ENCODE measurements at regions not wholly inside any gene's neighbourhood (a gene's known extent, or its start where the extent isn't known, plus 50 kb on each side); places are given as distances from the start of the nearest gene placed in this dataset.
"Not testable (repeated sequence)": the region's sequence is repeated elsewhere in the genome, so short reads cannot be mapped to it uniquely, and the experiment has no call there.

DNA sequence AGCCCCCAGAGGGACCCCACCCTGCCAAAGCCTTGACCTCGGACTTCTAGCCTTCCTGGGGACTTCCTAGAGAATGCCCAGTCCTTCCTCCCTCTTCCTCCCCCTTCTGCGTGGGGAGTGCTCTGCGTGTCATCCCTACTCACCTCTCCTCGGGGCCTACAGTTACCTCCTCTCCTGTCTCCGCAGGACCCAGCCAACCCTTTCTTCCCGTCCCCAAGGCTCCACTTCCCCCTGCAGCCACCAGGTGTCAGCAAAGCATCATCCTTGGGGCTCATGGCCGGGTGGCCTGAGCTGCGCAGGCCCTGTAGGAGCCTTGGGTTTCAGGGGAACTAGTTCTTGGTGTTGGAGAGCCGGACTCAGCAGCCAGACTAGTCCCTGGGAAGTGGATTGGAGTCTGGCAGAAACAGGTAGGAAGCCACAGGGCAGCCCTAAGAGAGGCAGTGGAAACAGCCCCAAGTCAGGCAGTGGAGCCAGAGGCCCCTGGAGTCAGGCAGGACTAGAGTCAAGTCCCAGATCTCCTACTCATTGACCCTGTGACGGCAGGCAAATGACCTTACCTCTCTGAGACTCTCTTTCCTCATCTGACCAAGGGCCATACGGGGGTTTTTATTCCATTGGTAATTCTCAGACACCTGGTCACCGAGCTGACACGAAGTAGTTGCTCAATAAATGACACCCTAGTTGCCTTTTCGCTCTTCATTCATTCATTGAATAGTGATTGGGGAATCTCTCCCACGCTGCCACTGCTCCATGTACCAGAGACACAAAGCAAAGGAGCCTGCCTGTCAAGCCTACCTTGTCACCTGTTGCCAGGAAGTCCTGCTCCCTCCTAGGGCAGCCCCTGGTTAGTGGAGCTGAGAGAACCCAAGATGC is 101.8 kb upstream of the GRK3 start:
- DNase-seq = peak; percentile 83

DNA sequence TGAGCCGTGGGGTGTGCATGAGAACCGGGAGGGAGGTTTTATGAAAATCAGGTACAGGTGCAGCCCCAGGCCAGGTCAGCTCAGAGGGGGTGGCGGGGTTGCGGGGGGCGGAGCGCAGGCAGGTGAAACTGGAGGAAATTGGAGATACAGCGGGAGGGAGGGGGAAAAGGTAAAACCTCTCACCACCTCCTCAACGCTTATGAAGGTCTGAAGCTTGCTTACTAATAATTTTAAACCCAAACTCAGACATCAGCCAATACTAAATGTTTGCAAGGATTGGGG is 101.2 kb upstream of the GRK3 start:
- not testable (repeated sequence) for DNase-seq

DNA sequence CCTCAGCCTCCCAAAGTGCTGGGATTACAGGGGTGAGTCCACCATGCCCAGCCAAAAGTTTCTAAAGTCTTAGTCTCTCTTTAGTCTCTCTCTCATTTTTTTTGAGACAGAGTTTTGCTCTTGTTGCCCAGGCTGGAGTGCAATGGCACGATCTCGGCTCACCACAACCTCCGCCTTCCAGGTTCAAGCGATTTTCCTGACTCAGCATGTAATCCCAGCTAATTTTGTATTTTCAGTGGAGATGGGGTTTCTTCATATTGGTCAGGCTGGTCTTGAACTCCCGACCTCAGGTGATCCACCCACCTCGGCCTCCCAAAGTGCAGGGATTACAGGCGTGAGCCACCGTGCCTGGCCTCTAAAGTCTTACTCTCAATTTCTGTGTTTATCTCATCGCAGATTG is 100.1 kb upstream of the GRK3 start:
- DNase-seq = not testable (repeated sequence)

DNA sequence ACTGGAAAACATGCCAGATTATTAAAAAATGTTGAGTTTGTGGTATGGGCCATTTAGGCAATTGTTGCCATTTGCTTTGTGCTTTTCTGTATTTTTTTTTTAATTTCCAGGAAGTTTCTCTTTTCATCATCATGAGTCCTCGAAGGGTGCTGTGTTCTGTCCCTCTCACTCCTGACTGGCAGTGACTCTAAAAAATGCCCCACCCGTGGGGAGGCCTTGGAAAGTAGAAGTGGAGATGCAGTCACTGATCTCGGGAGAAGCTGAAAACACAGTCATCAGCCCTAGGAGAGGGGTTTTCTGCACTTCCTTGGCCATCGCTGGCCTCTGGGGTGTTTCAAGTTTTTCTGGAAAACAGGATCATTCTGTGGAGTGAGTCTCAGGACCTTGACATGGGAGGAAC is 98.5 kb upstream of the GRK3 start:
- DNase-seq = no peak

DNA sequence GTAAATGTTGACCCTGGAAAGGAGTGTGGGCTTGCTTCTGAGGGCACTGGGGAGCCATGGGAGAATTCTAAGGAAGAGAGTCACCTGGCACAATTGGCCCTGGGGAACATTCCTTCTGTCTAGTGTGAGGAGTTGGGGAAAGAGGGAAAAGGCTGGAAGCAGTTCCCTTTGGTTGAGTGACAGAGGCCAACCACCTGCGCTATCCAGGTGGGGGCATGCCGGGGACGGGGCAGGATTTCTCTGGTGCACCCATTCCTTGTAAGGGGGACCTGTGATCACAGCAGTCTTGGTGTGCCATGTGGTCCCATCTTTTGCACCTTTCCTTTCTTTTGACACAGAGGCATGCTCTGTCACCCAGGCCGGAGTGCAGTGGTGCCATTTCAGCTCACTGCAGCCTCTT is 92.1 kb upstream of the GRK3 start:
- DNase-seq = no peak

DNA sequence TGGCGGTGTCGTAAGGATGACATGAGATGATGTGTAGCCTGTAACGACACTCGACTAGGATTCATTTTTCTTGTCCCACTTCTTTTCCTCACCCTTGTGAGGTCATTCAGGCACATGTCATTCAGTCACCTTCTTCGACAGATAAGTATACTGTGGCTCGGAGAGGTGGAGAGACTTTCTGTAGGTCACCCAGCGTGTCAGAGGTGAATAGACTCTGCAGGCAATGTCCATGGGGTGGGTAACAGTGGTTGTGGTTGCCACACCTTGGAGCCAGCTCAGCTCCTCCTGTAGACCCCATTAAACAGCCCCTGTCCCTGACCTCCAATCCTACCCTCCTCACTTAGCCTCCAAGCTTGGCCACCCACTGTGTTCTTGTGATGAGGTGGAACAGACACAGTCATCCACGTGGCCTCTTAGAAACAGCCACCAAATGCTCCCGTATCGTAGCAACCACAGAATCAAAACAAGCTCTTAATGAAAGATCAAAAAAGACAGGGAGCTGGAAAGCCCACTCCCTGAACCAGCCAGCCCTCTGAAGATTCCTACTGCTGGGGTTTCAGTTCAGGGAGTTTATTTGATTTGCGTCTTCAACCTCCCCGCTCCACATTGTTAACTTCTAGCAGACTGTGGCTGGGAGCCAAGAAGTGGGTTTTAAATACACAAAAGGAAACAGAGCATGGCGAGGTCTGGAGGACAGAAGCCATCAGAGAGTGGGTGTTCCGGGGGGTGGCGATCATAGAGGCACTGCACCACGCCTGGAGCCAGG is 89.0 kb upstream of the GRK3 start:
- peak; percentile 52 for DNase-seq

DNA sequence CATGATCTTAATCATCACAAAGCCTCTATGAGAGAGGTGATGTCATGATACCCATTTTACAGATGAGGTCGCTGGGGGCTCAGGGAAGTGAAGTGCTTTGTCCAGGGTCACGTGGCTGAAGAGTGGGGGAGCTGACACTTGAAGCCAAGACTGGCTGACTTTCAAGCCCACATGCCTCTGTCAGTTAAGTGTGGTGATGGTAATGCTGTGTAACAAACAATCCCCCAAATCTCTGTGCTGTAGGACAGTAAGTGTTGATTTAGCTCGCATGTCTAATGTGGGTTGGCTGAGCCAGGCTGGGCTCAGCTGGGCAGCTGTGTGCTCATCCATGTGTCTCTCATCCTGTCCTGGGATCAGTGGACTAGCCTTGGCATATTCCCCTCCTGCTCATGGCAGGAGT is 87.1 kb upstream of the GRK3 start:
- DNase-seq = no peak

DNA sequence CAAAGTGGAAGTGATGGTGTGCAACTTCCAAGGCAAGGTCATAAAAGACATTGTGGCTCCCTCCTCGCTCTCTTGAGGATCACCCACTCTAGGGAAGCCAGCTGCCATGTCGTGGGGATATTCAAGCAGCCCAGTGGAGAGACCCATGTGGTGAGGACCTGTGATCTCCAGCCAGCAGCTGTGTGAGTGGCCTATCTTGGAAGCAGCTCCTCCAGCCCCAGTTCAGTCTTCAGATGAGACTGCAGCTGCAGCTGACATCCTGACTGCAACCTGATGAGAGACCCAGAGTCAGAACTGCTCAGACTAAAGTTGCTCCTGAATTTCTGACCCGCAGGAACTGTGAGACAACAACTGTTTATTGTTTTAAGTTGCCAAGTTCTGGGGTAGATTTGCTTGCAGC is 86.4 kb upstream of the GRK3 start:
- no peak for DNase-seq

DNA sequence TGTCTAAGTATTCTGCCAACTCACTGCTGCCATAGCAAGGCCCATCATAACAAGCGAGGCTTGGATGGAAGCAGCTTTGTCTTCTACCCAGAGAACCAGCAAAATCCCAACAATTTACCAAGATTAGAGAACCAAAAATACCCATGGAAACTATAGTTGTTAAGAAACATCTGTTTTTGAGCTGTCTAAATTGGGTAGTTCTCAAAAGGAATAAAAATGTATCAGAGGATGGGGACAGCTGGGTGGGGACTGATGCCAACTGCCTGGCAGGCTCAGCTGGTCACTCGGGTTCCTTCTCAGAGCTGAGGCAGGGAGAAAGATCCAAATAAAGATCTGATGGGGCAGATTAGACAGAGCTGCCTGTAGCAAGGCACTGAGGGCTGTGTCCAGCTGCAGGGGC is 85.9 kb upstream of the GRK3 start:
- no peak for DNase-seq

DNA sequence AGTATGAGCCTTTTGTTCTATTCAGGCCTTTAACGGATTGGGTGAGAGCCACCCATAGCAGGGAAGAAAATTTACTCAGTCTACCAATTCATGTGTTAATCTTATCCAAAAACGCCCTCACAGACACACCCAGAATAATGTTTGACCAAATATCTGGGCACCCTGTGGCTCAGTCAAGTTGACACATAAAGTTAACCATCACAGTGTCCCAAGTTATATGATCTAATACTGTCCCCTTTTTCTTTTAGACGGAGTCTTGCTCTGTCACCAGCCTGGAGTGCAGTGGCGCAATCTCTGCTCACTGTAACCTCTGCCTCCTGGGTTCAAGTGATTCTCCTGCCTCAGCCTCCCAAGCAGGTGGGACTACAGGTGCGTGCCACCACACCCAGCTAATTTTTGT is 83.6 kb upstream of the GRK3 start:
- not testable (repeated sequence) for DNase-seq

DNA sequence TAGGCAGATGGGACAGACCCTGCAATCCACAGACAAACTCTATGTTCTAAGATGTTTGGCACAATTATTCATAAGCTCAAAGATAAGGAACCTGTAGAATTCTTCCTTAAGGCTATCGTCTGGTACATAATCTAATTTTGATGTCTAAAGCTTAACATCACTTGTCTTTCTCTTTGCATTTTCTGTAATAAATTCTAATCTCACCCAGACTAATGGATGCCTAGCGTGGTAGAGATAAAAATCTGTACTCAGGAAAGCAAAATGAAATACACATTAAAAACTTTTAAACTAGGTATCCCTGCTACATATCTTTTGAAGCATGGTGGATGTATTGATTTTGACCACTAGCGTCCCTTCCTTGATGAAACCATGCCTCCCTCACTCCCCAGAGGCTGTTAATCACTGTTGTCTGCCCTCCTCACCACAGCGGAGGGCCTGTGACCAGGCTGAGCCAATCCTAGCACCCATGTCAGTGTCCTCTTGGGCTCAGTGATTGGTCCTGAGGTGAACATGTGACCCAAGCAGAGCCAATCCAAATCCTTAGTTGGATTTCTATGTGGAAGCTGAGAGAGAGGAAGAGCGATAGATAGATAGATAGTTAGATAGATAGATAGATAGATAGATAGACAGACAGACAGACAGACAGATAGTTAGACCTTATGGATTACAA is 82.2 kb upstream of the GRK3 start:
- DNase-seq = no peak

DNA sequence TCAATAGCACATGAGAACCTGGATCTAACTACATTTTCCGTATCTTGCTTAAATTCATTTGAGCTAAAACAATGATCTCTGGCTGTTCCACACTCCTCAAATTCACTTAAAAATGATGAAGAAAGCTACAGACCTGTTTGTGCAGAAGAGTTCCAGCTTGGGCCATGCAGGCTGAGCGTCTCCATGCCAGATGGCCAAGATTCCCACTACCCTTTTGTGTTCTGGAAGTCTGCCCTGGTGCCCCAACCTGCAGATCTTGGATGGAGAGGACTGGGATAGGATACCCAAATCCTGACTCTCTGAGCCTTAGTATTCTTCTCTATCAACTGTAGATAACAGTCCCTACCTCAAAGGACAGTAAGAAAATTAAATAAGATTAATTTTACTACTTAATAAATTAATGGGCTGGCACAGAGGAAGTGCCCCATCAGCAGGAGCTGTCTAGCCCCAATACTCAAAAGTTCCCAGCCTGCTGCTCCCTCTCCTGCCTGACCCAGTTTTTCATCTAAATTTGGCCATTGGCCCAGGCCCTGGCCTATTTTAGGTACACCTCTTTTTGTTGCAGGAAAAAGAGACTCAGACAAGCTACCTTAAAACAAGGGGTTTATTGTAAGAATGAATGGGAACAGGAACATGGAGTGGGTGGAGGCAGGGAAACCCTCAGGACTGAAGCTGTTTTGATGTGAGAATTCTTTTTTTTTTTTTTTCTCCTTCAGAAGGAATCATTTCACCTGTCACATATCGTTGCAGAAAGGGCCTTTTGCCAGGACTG is 81.4 kb upstream of the GRK3 start:
- peak; percentile 64 for DNase-seq

DNA sequence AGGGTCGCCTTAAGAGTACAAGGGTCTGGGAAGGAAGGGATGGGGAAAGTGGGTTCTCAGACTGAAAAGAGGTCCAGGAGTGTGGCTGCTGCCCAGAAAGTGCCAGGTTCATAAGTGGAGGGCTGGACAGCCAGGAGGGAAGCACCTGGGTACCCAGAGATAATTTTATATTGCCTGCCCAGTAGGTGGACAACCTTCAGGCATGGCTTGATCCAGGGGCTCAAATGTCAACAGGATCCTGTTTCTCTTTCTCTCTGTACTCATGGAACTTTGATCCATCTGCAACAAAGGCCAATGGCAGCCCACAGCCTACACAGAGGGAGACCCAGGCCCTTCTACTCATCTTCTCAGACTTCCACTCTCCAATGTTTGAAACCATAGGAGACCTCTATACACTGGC is 80.5 kb upstream of the GRK3 start:
- DNase-seq = no peak

DNA sequence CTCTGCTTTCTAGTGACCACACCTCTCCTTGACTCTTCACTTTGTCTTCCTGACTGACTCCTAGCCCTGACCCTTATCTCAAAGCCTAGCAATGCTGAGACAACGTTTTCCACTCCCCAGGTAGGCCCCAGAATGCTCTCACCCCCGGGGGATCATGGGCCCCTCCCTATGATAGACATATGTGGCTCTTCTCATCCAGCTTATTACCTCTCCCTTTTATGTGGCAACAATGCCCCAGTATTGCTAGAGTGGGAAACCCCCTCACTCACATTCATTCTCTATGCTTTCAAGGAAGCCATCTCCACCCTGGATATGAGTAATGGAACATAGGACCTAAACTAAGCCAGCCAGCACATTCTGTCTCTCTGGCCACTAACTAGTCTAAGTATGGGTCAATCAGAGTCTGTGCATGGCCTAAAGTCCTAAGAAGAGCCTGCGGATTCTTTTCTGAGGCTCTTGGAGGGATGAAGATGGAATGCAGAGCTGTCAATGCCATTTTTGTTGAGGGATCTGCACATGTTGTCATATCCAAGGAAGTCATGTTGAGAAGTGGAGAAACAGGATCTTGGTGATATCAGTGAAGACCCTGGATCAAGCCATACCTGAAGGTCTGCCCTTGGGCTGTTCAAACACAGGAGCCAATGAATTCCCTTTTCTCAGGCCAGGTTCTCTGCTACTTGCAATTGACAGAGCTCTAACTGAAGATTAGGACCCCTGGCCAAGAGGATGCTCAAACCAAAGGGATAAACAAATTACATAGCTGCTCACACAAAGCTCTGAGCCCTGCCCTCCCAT is 79.8 kb upstream of the GRK3 start:
- no peak for DNase-seq

DNA sequence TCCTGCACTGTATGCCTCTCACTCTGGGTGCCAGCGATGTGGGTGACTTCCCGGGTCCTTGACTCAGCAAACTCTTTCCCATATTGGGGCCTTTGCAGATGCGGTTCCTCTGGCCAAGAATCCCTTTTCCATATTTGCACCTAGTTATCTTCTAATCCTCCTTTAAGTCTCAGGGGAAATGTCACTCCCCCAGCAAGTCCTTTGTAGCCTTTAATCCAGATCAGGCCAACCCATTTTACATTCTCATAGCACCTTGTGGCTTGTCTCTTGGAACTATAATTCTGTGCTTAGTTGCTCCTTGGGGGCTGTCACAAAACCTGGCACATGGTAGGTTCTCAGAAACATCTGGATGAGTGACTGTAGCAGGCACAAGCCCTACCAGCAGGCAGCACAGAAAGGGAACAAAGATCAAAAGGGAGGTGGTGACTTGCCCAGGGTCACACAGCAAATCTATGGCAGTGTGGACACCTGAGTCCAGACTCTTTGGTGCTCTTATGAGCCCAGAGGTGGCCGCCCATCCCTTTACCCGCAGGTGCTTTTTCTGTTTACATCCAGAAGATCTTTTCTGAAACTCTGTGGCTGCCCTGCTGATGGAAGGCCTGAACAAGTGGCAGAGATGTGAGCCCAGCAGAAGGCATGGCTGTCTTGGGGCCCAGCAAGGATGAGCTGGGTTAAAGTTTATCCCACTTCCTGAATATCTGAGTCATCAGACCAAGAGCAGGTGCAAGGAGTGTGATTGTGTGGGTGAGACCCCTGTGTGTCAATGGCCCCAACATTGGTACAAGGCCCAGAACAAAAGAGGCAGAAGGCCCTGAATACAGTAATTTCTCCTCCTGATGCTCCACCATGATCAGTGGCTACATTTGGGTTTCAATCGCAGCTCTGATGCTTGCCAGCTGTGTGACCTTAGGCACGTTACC is 78.6 kb upstream of the GRK3 start:
- no peak for DNase-seq

DNA sequence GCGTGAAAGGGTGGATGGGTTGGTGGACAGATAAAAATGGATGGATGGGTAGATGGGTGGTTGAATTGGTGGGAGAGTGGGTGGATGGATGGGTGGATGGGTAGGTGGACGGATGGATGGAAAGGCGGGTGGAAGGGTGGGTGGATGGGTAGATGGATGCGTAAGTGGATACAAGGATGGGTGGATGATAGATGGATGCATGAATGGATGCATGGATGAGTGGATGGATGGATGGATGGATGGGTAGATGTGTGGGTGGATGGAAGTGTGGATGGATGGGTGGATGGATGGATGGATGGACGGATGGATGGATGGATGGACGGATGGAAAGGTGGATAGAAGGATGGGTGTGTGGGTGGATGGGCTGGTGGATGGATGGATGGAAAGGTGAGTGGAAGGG is 77.0 kb upstream of the GRK3 start:
- DNase-seq = no peak

DNA sequence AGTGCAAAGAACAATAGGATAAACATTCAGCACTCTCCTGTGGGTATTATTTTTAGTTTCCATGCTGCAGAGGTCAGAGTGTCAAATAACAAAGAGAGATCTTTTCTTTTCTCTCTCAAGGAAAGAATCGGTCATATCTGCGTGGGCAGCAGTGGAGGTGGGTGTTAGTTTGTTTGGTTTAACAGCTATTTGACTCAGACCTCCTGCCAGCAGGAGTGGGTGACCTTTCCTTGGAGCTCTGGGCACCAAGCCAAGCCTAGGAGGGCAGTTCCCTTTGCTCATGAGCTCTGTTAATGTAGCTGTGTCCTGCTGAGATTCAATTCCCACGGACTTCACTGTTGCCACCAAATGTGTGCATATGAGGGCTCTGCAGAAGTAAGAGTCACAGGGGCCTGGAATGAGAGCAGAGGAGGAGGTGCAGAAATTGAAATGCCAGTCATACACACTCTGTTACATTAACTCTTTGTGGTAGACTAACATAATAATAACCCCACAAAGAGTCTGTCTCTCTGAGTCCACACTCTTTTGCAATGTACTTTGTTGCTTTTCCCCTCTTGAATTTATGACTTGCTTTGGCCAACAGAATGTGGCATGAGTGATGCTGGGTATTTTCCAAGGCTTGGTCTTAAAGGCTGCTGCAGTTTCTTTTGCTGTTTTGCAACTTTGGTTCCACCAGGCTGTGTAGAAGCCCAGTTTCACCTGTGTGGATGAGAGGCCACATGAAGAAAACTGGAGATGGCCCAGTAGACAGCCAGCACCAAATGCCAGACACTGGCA is 76.0 kb upstream of the GRK3 start:
- DNase-seq = no peak

DNA sequence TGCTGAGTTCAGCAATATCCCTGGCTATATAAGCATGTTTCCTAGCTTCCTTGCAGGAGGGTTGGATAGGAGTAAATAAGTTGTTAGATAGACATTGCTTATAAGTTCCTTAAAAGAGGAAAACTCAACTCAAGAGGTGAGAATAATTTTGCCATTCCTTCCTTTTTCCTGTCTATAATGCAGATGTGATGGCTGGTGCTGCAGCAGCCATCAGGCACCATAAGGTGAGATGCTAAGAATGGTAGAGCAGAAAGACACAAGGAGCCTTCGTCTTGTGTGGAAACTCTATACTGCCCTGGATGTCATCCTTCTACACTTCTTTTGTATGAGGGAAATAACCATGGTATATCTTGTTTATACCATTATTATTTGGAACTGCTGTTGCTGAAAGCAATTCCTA is 74.5 kb upstream of the GRK3 start:
- DNase-seq = no peak

DNA sequence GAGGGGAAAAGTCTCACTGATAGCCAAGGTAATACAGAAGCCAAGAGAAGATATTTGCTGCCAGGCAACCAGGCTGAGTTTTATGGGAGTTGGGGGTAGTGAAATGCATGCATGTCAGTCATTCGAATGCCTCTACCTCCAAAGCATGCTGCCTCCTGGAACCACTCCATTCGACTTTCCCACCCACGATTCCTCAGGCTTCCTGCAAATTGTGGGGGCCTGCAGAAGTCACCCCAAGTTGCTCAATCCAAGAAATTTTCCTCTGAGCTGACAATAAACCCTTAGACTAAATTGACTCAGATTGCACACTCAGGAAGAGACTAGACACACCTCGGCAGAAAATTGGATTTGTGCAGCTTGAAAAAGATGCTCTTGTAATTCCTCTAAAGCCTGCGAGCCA is 73.6 kb upstream of the GRK3 start:
- DNase-seq = no peak

DNA sequence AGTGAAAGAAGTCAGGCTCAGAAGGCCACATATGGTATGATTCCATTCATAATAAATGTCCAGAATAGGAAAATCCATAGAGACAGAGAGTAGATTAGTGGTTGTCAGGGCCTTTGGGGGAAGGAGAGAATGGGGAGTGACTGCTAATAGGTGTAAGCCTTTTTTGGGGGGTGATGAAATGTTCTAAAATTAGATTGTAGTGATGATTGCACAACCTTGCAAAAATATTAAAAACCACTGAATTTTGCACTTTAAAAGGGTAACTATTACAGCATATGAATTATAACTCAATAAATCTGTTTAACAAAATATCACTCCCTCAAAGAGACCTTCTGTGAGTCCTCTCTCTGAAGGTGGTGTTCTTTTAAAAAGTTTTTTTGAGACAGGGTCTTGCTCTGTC is 72.3 kb upstream of the GRK3 start:
- no peak for DNase-seq
